HL-60 (cell line): ENCODE measurements at regions not wholly inside any gene's neighbourhood (a gene's known extent, or its start where the extent isn't known, plus 50 kb on each side); places are given as distances from the start of the nearest gene placed in this dataset.

Experiments used
- DNase-seq, 2 experiments: peaks; one replicate each; pipeline ENCODE4 v3.0.0-alpha.2; 2010 to 2020; ENCODE audit warnings: low read depth in 1 of 2, low spot score in 1 of 2
- H3K27ac ChIP-seq: fragments of 250-450 bp; sonication (Bioruptor Pico); replicated peaks from 2 replicates; pipeline ENCODE4 v1.5.1; 2020; ENCODE audit warnings: mild to moderate bottlenecking, moderate library complexity
- H3K27me3 ChIP-seq: fragments of 250-450 bp; sonication (Bioruptor Pico); 2 replicates; pipeline ENCODE4 v1.5.1; 2021; ENCODE audit warnings: mild to moderate bottlenecking, moderate library complexity; ENCODE audit not compliant: insufficient read depth, poor library complexity, severe bottlenecking
- H3K4me3 ChIP-seq: replicated peaks from 2 replicates; pipeline ENCODE4 v1.5.1; 2011; ENCODE audit warnings: mild to moderate bottlenecking, control low read depth, low read length; ENCODE audit not compliant: insufficient read depth
- CTCF ChIP-seq: IDR thresholded peaks from one replicate; pipeline ENCODE4 v1.5.1; 2011; ENCODE audit warnings: low read length, control low read depth, inconsistent platforms; ENCODE audit not compliant: insufficient read depth
- GABPA ChIP-seq: IDR thresholded peaks from 2 replicates; pipeline ENCODE4 v1.6.1; 2012; ENCODE audit warnings: low read depth
- POLR2AphosphoS5 ChIP-seq: IDR thresholded peaks from 2 replicates; pipeline ENCODE4 v1.6.1; 2012; ENCODE audit warnings: low read depth
- SPI1 ChIP-seq: IDR thresholded peaks from 2 replicates; pipeline ENCODE4 v1.6.1; 2012; ENCODE audit warnings: low read depth, mild to moderate bottlenecking, borderline replicate concordance
- TF ChIP-seq, protein P1 (sequence below): IDR thresholded peaks from 2 replicates; pipeline ENCODE4 v1.6.1; 2012; ENCODE audit warnings: low read depth; ENCODE audit not compliant: insufficient replicate concordance

DNA sequence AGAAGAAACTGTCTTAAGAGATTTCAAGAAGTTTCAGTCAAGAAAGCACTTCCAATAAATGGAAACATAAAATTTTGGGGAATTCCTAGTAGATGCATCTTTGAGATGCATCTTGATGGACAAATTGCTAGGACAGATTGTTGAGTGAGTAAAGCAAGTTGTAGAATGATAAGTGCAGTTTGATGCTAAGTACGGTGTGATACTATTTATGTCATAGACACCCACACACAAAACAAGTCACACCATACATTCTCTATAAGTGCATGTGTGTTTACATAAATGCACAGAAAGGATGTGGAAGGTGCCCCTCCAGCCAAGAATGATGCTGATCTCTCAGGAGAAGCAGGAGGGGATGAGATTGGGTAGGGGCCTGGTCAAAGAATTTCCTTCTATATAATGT, 375.7 kb downstream of the FOXO1 start:
- DNase-seq = no peak
- Histone ChIP-seq H3K4me3 (no peak overlapping the region), H3K27me3 (no peaks in the 10 kb centered on the region), H3K27ac (no peak overlapping the region)
- TF ChIP-seq POLR2AphosphoS5 (no peak), GABPA (no peak), SPI1 (no peak), CTCF (no peak)
- TF ChIP-seq, protein P1, sequence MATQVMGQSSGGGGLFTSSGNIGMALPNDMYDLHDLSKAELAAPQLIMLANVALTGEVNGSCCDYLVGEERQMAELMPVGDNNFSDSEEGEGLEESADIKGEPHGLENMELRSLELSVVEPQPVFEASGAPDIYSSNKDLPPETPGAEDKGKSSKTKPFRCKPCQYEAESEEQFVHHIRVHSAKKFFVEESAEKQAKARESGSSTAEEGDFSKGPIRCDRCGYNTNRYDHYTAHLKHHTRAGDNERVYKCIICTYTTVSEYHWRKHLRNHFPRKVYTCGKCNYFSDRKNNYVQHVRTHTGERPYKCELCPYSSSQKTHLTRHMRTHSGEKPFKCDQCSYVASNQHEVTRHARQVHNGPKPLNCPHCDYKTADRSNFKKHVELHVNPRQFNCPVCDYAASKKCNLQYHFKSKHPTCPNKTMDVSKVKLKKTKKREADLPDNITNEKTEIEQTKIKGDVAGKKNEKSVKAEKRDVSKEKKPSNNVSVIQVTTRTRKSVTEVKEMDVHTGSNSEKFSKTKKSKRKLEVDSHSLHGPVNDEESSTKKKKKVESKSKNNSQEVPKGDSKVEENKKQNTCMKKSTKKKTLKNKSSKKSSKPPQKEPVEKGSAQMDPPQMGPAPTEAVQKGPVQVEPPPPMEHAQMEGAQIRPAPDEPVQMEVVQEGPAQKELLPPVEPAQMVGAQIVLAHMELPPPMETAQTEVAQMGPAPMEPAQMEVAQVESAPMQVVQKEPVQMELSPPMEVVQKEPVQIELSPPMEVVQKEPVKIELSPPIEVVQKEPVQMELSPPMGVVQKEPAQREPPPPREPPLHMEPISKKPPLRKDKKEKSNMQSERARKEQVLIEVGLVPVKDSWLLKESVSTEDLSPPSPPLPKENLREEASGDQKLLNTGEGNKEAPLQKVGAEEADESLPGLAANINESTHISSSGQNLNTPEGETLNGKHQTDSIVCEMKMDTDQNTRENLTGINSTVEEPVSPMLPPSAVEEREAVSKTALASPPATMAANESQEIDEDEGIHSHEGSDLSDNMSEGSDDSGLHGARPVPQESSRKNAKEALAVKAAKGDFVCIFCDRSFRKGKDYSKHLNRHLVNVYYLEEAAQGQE = no peak

DNA sequence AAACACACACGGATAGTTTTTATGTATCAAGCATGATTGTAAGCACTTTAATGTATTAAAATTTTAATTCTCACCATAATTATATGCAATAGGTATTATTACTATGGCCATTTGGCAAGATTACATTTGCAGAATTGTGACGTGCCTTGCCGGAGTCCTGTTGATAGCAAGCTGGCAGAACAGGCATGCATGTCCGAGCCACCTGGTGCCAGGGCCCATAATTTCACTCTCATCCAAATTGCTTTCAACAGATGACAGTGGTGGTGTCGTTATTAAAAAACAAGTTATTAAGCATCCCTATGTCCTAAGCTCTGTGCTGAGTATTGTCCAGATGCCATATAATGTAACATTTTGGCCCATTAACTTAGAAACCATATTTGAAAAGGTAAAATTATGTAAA, 374.3 kb downstream of the FOXO1 start:
- Histone ChIP-seq H3K4me3 (no peak overlapping the region), H3K27me3 (no peaks in the 10 kb centered on the region), H3K27ac (no peak overlapping the region)
- TF ChIP-seq CTCF = no peak
- TF ChIP-seq POLR2AphosphoS5 = no peak
- TF ChIP-seq GABPA = no peak
- TF ChIP-seq SPI1 = no peak
- TF ChIP-seq, protein P1 = no peak
- DNase-seq = no peak

- TF ChIP-seq GABPA (no peak), CTCF (no peak), SPI1 (no peak), POLR2AphosphoS5 (no peak)
- TF ChIP-seq, protein P1 = no peak
- Histone ChIP-seq H3K4me3 (no peak overlapping the region), H3K27ac (no peak overlapping the region), H3K27me3 (no peaks in the 10 kb centered on the region)
- DNase-seq = no peak
Measured at GRCh38 chr13:40292536-40292935, 373.9 kb downstream of the FOXO1 start.
